Endothelial cell (in vitro differentiated cells): ENCODE measurements at regions not wholly inside any gene's neighbourhood (a gene's known extent, or its start where the extent isn't known, plus 50 kb on each side); places are given as distances from the start of the nearest gene placed in this dataset.
"Not testable (repeated sequence)": the region's sequence is repeated elsewhere in the genome, so short reads cannot be mapped to it uniquely, and the experiment has no call there.

ENCODE experiments used
- DNase-seq: peaks from one replicate; pipeline ENCODE4 v3.0.0; 2021; ENCODE audit warnings: low spot score
- H3K27ac Mint-ChIP-seq: one replicate; pipeline ENCODE4 v1.8.0; 2021; ENCODE audit warnings: mixed read lengths, inconsistent platforms; ENCODE audit not compliant: unreplicated experiment
- H3K27me3 Mint-ChIP-seq: one replicate; pipeline ENCODE4 v1.8.0; 2021; ENCODE audit warnings: mild to moderate bottlenecking, moderate library complexity, mixed read lengths, inconsistent platforms; ENCODE audit not compliant: unreplicated experiment
- H3K36me3 Mint-ChIP-seq: one replicate; pipeline ENCODE4 v1.8.0; 2021; ENCODE audit warnings: mild to moderate bottlenecking, low read depth, mixed read lengths, inconsistent platforms; ENCODE audit not compliant: unreplicated experiment
- H3K4me1 Mint-ChIP-seq: one replicate; pipeline ENCODE4 v1.8.0; 2021; ENCODE audit warnings: mild to moderate bottlenecking, mixed read lengths, inconsistent platforms; ENCODE audit not compliant: unreplicated experiment
- H3K4me3 Mint-ChIP-seq: one replicate; pipeline ENCODE4 v1.8.0; 2021; ENCODE audit warnings: mild to moderate bottlenecking, mixed read lengths, inconsistent platforms; ENCODE audit not compliant: unreplicated experiment
- H3K9me3 Mint-ChIP-seq: one replicate; pipeline ENCODE4 v1.8.0; 2021; ENCODE audit warnings: mixed read lengths, inconsistent platforms; ENCODE audit not compliant: unreplicated experiment
- TF ChIP-seq, protein P1 (sequence below): fragments of 200-600 bp; sonication (generic); IDR thresholded peaks from one replicate; pipeline ENCODE4 v1.5.0; 2021; ENCODE audit warnings: antibody characterized with exemption; ENCODE audit not compliant: unreplicated experiment

DNA sequence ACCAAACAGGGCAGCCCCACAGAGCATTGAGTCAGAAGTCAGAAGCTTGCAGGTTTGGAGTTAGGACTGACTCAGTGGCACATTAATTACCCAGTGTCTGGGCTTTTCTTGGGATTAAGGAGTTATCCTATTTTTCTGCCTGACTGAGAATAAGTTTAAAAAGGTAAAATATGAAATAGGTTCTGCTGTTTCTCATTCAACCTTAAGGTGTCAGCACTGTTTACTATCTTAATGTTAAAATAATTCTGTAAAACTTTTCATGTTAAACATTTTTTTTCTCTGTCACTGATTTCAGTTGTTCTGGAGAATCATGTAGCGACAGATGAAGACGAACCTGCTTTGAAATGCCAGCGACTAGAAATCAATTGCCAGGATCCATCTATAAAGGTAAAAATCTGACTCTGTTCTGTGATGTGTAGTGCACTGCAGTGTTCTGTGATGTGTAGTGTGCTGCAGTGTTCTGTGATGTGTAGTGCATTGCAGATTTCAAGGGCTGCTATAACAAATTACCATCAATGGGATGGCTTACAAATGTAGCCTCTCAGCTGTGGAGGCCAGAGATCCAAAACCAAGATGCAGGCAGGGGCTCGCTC is 128.0 kb downstream of the LAT start:
- no peak overlapping the region for H3K4me3 Mint-ChIP-seq
- H3K4me1 Mint-ChIP-seq = peaks cover 4% of the 10 kb centered on the region
- TF ChIP-seq, protein P1, sequence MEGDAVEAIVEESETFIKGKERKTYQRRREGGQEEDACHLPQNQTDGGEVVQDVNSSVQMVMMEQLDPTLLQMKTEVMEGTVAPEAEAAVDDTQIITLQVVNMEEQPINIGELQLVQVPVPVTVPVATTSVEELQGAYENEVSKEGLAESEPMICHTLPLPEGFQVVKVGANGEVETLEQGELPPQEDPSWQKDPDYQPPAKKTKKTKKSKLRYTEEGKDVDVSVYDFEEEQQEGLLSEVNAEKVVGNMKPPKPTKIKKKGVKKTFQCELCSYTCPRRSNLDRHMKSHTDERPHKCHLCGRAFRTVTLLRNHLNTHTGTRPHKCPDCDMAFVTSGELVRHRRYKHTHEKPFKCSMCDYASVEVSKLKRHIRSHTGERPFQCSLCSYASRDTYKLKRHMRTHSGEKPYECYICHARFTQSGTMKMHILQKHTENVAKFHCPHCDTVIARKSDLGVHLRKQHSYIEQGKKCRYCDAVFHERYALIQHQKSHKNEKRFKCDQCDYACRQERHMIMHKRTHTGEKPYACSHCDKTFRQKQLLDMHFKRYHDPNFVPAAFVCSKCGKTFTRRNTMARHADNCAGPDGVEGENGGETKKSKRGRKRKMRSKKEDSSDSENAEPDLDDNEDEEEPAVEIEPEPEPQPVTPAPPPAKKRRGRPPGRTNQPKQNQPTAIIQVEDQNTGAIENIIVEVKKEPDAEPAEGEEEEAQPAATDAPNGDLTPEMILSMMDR = no peak
- peaks cover 4% of the 10 kb centered on the region for H3K27me3 Mint-ChIP-seq
- DNase-seq = no peak
- no peaks in the 10 kb centered on the region for H3K9me3 Mint-ChIP-seq
- no peaks in the 10 kb centered on the region for H3K36me3 Mint-ChIP-seq
- no peak overlapping the region for H3K27ac Mint-ChIP-seq

DNA sequence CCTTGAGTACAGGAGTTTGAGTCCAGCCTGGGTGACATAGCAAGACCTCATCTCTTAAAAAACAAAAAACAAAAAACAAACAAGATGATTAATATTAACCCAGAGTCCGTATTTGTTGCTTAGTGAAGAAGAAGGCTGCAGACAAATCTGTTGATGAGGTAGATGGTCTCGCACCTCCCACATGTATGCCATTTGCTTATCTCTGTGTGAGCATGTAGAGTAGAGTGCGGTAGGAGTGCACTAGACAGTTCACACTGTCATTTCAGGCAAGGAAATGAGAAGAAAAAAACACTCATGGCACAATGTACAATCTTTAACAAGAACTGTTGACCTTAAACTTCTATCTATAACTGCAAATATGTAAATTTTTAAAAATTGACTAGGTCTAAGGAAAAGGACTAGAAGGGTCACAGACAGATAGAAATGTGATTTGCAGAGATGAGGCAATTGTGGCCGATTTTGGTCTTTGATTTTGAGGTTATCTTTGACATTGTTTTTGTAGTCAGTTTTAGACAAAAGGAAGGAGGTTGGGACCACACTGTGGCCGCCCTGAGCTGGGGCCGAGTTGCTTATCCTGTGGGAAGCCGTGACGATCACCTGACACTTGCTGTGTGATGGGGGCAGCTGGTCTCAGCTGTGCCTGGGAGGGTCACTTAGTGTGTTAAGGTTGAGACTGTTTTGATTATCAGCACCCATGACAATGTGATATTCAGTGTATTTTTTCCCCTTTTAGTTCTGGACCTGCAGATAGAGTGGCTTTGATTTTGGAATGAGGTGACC is 127.2 kb downstream of the LAT start:
- not testable (repeated sequence) for DNase-seq, H3K27ac Mint-ChIP-seq, H3K9me3 Mint-ChIP-seq, H3K27me3 Mint-ChIP-seq, H3K36me3 Mint-ChIP-seq, H3K4me3 Mint-ChIP-seq, H3K4me1 Mint-ChIP-seq

DNA sequence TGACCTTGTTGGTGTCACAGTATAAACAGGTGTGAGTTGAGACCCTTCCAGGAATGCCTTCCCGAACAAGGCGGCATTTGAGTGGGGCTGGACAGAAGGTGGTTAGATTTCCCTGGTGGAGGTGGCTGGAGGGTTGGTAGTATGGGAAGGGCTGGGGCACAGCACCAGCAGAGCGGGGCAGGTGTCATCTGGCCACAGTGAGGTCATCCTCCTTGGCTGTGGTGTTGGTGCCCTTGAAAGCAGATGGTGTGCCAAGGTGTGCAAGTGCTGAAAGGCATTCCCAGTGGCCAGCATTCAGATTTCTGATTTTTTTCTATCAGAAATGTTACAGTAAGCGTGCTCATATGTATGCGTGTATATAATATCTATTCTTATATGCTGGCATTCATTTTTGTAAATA is 126.6 kb downstream of the LAT start:
- Mint-ChIP-seq H3K27ac (no peak overlapping the region), H3K27me3 (peaks cover 10% of the 10 kb centered on the region), H3K4me3 (no peak overlapping the region), H3K36me3 (no peaks in the 10 kb centered on the region), H3K4me1 (peaks cover 4% of the 10 kb centered on the region), H3K9me3 (no peaks in the 10 kb centered on the region)
- DNase-seq = no peak
- TF ChIP-seq, protein P1 = no peak

DNA sequence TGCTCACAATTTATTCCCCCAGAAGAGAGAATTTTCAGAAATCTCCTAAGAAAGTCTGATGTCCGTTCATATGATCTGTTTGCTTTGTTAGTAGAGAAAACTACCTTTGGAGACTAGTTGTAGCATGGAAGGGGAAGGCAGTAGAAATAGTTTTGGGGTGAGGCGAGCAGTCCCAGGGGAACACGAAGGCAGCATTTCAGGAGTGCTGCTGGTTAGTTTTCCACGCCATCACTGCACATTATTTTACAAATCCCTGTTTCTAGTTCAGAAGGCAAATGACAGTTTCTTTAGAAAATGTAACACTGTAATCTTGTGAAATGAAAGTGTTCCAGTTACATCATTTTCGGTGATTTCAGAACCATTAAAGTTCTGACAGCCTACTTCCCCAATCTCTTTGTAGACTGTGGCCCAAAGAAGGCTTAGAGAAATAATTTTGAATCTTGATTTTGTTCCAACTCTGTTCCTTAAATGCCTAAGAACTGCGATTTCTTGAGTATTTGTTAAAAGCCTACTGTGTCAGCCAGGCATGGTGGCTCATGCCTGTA is 123.8 kb downstream of the LAT start:
- peaks cover 11% of the 10 kb centered on the region for H3K27me3 Mint-ChIP-seq

DNA sequence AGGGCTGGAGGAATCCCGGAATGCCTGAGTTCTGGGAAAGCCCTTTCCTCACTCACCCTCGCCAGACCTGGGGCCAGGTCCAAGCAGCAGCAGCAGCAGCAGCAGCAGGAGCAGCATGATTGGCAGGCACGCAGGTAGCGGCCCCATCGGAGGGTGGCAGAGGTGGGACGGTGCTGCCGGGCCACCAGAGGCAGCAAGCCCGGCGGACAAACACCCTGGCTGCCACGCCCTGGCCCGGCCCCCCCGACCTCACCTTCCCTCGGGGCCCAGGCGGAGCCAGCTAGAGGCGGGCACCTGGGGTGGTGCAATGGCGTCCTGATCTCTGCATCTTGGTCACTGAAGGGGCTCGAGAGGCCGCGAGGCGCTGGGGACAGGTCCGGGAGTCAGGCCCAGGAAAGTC is 122.4 kb downstream of the LAT start:
- Mint-ChIP-seq H3K27ac (no peak overlapping the region), H3K4me3 (no peak overlapping the region), H3K4me1 (no peaks in the 10 kb centered on the region), H3K9me3 (no peaks in the 10 kb centered on the region), H3K27me3 (peaks cover 8% of the 10 kb centered on the region), H3K36me3 (no peaks in the 10 kb centered on the region)
- TF ChIP-seq, protein P1 = no peak
- DNase-seq = no peak

More for the DNA sequence above, 123.8 kb downstream of the LAT start:
- not testable (repeated sequence) for H3K4me3 Mint-ChIP-seq, H3K36me3 Mint-ChIP-seq, DNase-seq, H3K4me1 Mint-ChIP-seq, H3K9me3 Mint-ChIP-seq, H3K27ac Mint-ChIP-seq

DNA sequence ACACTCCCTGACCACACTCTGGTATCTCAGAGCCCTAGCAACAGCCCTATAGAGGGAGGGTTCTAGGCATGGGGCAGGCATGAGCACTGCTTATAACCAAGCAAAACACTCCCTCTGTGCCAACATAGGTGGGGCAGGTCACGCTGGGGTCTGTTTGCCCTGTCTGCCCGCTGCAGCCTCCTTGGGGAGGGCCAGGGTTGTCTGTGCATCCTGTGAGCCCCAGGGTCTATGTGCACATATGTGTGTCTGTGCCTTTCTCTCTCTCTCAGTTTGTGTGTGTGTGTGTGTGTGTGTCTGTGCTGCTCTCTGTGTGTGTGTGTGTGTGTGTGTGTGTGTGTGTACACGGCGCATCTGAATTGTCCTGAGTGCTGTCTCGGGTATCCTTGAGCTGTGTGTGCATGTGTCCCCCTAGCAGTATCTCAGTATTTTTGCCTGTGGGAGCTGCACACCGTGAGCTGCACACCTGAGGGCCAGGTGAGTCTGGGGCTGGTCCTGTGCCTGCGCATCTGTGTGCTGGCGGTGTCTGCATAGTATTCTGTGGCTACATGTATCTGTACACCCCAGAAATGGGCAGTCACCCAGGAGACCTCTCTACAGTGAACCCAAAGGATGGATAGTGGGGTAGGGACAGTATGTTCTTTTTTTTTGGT is 121.5 kb downstream of the LAT start:
- not testable (repeated sequence) for H3K36me3 Mint-ChIP-seq, H3K27me3 Mint-ChIP-seq, H3K4me3 Mint-ChIP-seq, DNase-seq, H3K9me3 Mint-ChIP-seq, H3K27ac Mint-ChIP-seq, H3K4me1 Mint-ChIP-seq

DNA sequence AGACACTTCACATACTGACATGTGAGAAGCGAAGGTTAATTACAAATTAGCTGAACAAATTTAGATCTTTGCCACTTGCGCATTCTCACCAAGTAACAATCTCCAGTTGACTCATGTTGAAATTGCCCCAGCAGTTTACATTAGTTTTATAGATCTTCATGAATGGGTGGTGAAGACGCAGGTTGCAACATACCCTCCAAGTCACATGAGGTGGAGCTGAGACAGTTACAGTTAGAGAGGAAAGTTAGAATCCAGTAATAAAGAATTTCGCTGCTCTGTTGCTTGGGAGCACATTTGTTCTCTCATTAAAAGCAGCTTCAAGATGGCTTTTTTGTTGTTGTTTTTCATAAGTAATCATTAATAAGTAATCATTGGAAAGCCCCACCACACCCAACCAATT is 119.7 kb downstream of the LAT start:
- H3K27ac Mint-ChIP-seq, H3K36me3 Mint-ChIP-seq, H3K4me3 Mint-ChIP-seq, H3K4me1 Mint-ChIP-seq, H3K9me3 Mint-ChIP-seq, H3K27me3 Mint-ChIP-seq, DNase-seq: not testable (repeated sequence)

DNA sequence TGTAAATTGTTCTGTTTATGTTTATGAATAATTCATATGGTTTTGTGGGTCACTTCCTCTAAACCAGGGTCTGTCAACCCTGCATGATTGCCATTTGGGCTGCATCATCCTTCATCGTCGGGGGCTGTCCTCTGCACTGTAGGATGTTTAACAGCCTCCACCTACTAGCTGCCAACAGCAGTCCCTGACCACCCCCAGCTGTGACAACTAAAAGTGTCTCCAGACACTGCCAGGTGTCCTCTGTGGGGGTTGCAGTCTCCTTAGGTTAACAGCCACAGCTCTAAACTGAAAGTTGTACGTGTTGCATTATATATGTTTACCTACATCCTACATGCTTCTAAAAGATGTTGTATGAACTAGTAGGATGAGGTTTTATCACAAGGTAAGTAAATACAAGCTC is 113.1 kb downstream of the LAT start:
- DNase-seq, H3K27ac Mint-ChIP-seq, H3K36me3 Mint-ChIP-seq, H3K9me3 Mint-ChIP-seq, H3K4me1 Mint-ChIP-seq, H3K27me3 Mint-ChIP-seq, H3K4me3 Mint-ChIP-seq: not testable (repeated sequence)
